ENCODE measurements at regions not wholly inside any gene's neighbourhood (a gene's known extent, or its start where the extent isn't known, plus 50 kb on each side); places are given as distances from the start of the nearest gene placed in this dataset.

- TF ChIP-seq CTCF (IDR thresholded peaks at IDR 0.05) (no peak), POLR2A (IDR thresholded peaks at IDR 0.05) (no peak), POLR2AphosphoS5 (IDR thresholded peaks at IDR 0.05) (no peak)
These were observed 192.7 kb downstream of the LRRC70 start for GRCh38 chr5:62771341-62771740.

Measured in suprapubic skin (tissue), 4 donors.